ENCODE measurements at regions not wholly inside any gene's neighbourhood (a gene's known extent, or its start where the extent isn't known, plus 50 kb on each side); places are given as distances from the start of the nearest gene placed in this dataset.
"Not testable (repeated sequence)": the region's sequence is repeated elsewhere in the genome, so short reads cannot be mapped to it uniquely, and the experiment has no call there.

GRCh38 chr6:61193771-61194170 lies 1092.3 kb downstream of the KHDRBS2 start:
- intact Hi-C loops (cut with micrococcal nuclease), result no loop called here
- no peak for DNase-seq
- Histone ChIP-seq H3K27me3 (ENCODE audit: control insufficient read depth, insufficient read depth, low read length) (no peaks in the 10 kb centered on the region), H3K36me3 (ENCODE audit: control insufficient read depth, insufficient read depth, low read length) (no peaks in the 10 kb centered on the region), H3K27ac (ENCODE audit: low read length) (no peak overlapping the region), H3K4me1 (ENCODE audit: control insufficient read depth, insufficient read depth, low read length) (no peaks in the 10 kb centered on the region), H3K9me3 (ENCODE audit: control insufficient read depth, insufficient read depth, low read length) (peaks cover 29% of the 10 kb centered on the region), H3K4me3 (ENCODE audit: low read length) (no peak overlapping the region)
- no peak overlapping the region for H3K27ac Mint-ChIP-seq
- 76% methylated on average over 3 of the region's 3 CpGs for WGBS (ENCODE audit: insufficient coverage)
- H3K4me3 Mint-ChIP-seq, result no peak overlapping the region
- H3K9me3 Mint-ChIP-seq, result peaks cover 14 to 22% of the 10 kb centered on the region in 2 donors
- H3K4me1 Mint-ChIP-seq, result no peaks in the 10 kb centered on the region
- ATAC-seq, result no peak
- TF ChIP-seq, protein P1, sequence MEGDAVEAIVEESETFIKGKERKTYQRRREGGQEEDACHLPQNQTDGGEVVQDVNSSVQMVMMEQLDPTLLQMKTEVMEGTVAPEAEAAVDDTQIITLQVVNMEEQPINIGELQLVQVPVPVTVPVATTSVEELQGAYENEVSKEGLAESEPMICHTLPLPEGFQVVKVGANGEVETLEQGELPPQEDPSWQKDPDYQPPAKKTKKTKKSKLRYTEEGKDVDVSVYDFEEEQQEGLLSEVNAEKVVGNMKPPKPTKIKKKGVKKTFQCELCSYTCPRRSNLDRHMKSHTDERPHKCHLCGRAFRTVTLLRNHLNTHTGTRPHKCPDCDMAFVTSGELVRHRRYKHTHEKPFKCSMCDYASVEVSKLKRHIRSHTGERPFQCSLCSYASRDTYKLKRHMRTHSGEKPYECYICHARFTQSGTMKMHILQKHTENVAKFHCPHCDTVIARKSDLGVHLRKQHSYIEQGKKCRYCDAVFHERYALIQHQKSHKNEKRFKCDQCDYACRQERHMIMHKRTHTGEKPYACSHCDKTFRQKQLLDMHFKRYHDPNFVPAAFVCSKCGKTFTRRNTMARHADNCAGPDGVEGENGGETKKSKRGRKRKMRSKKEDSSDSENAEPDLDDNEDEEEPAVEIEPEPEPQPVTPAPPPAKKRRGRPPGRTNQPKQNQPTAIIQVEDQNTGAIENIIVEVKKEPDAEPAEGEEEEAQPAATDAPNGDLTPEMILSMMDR (IDR thresholded peaks at IDR 0.05), result no peak
- H3K27me3 Mint-ChIP-seq (ENCODE audit: low read depth in 2 of 2), result no peaks in the 10 kb centered on the region
- peaks cover 9% of the 10 kb centered on the region for H3K36me3 Mint-ChIP-seq

DNA sequence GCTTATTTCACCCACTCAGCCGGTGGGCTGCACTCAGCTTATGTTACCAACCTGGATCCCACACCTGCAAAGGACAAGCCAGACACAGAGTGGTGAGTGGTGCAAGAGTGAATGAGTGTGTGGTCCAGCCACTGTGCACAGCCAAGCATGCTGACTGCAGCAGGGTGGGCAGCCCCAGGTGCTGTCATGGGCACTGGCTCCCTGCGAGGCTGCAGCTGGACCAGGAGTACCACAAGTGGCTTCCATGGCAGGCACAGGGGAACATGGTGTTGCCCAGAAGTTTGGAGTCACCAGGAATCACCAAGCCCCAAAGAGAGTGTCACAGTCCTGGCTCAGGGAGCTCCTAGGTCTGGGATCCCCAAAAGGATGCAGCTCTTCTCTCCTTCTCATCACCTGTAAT lies 1093.4 kb downstream of the KHDRBS2 start:
- ATAC-seq, result no peak
- no peak for DNase-seq
- Mint-ChIP-seq H3K27ac (no peak overlapping the region), H3K36me3 (peaks cover 1% of the 10 kb centered on the region), H3K4me3 (no peak overlapping the region), H3K9me3 (peaks cover 12 to 15% of the 10 kb centered on the region in 2 donors), H3K27me3 (ENCODE audit: low read depth in 2 of 2) (no peaks in the 10 kb centered on the region), H3K4me1 (no peaks in the 10 kb centered on the region)
- 38% methylated on average over 2 of the region's 2 CpGs for WGBS (ENCODE audit: insufficient coverage)
- no peaks in the 10 kb centered on the region for H3K36me3 ChIP-seq (ENCODE audit: control insufficient read depth, insufficient read depth, low read length)
- H3K4me3 ChIP-seq (ENCODE audit: low read length), result no peak overlapping the region
- intact Hi-C loops (cut with micrococcal nuclease), result no loop called here
- peaks cover 23% of the 10 kb centered on the region for H3K9me3 ChIP-seq (ENCODE audit: control insufficient read depth, insufficient read depth, low read length)
- TF ChIP-seq, protein P1 (IDR thresholded peaks at IDR 0.05), result no peak
- no peaks in the 10 kb centered on the region for H3K4me1 ChIP-seq (ENCODE audit: control insufficient read depth, insufficient read depth, low read length)
- H3K27me3 ChIP-seq (ENCODE audit: control insufficient read depth, insufficient read depth, low read length), result no peaks in the 10 kb centered on the region
- no peak overlapping the region for H3K27ac ChIP-seq (ENCODE audit: low read length)

GRCh38 chr6:61168878-61169277 lies 1117.1 kb downstream of the KHDRBS2 start:
- Histone ChIP-seq H3K9me3 (ENCODE audit: control insufficient read depth, insufficient read depth, low read length) (no peaks in the 10 kb centered on the region), H3K4me1 (ENCODE audit: control insufficient read depth, insufficient read depth, low read length) (no peaks in the 10 kb centered on the region), H3K27ac (ENCODE audit: low read length) (no peak overlapping the region), H3K36me3 (ENCODE audit: control insufficient read depth, insufficient read depth, low read length) (no peaks in the 10 kb centered on the region), H3K27me3 (ENCODE audit: control insufficient read depth, insufficient read depth, low read length) (no peaks in the 10 kb centered on the region), H3K4me3 (ENCODE audit: low read length) (no peak overlapping the region)
- intact Hi-C loops (cut with micrococcal nuclease), result no loop called here
- TF ChIP-seq, protein P1 (IDR thresholded peaks at IDR 0.05), result no peak
- ATAC-seq, result no peak
- H3K36me3 Mint-ChIP-seq, result peaks cover 7% of the 10 kb centered on the region
- no peak overlapping the region for H3K4me3 Mint-ChIP-seq
- H3K27me3 Mint-ChIP-seq (ENCODE audit: low read depth in 2 of 2), result no peaks in the 10 kb centered on the region
- DNase-seq, result no peak
- H3K27ac Mint-ChIP-seq, result no peak overlapping the region
- H3K9me3 Mint-ChIP-seq, result peaks cover 11 to 14% of the 10 kb centered on the region in 2 donors
- 80% methylated on average over 2 of the region's 2 CpGs for WGBS (ENCODE audit: insufficient coverage)
- no peaks in the 10 kb centered on the region for H3K4me1 Mint-ChIP-seq

DNA sequence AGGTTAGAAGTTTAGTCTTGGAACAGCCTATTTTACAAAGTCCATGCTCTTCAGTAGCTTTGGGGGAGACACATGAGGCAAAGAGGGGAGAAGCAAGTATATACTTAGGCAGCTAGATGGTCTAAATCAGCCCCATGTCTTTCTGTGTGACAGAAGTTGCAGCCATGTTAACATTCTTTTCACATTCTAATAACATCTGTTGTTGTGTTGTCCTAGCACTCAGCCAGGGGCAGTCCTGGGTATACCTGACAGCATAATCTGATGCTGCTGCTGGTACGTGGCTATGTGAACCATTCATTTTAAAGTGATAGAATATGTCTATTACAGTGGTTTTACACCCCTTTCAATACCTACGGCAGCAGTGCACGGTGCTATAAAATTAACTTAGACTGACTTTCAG lies 1137.0 kb downstream of the KHDRBS2 start:
- H3K4me3 Mint-ChIP-seq; H3K27me3 ChIP-seq (ENCODE audit: control insufficient read depth, insufficient read depth, low read length); H3K36me3 ChIP-seq (ENCODE audit: control insufficient read depth, insufficient read depth, low read length); H3K4me3 ChIP-seq (ENCODE audit: low read length); intact Hi-C loops (cut with micrococcal nuclease); H3K27ac ChIP-seq (ENCODE audit: low read length); H3K27ac Mint-ChIP-seq; H3K4me1 ChIP-seq (ENCODE audit: control insufficient read depth, insufficient read depth, low read length); H3K36me3 Mint-ChIP-seq; DNase-seq; H3K27me3 Mint-ChIP-seq (ENCODE audit: low read depth in 2 of 2); H3K4me1 Mint-ChIP-seq; H3K9me3 ChIP-seq (ENCODE audit: control insufficient read depth, insufficient read depth, low read length); ATAC-seq: not testable (repeated sequence)
- H3K9me3 Mint-ChIP-seq, result peaks cover 4 to 18% of the 10 kb centered on the region in 2 donors
- 71% methylated on average over 3 of the region's 3 CpGs for WGBS (ENCODE audit: insufficient coverage)

GRCh38 chr6:61142261-61142660 lies 1143.8 kb downstream of the KHDRBS2 start:
- H3K9me3 ChIP-seq (ENCODE audit: control insufficient read depth, insufficient read depth, low read length); H3K36me3 Mint-ChIP-seq; H3K27me3 Mint-ChIP-seq (ENCODE audit: low read depth in 2 of 2); H3K27ac Mint-ChIP-seq; H3K36me3 ChIP-seq (ENCODE audit: control insufficient read depth, insufficient read depth, low read length); H3K4me1 Mint-ChIP-seq; DNase-seq; H3K27ac ChIP-seq (ENCODE audit: low read length); H3K27me3 ChIP-seq (ENCODE audit: control insufficient read depth, insufficient read depth, low read length); ATAC-seq; H3K4me3 ChIP-seq (ENCODE audit: low read length); H3K9me3 Mint-ChIP-seq; intact Hi-C loops (cut with micrococcal nuclease); H3K4me1 ChIP-seq (ENCODE audit: control insufficient read depth, insufficient read depth, low read length); H3K4me3 Mint-ChIP-seq: not testable (repeated sequence)
